Panc1 (cell line): ENCODE measurements at regions not wholly inside any gene's neighbourhood (a gene's known extent, or its start where the extent isn't known, plus 50 kb on each side); places are given as distances from the start of the nearest gene placed in this dataset.

Experiments used
- ATAC-seq: fragments of 200-7000 bp; cut with Tn5 transposase; 2 replicates; pipeline ENCODE4 v1.9.1; 2020; ENCODE audit warnings: mild to moderate bottlenecking, moderate library complexity
- BruUV-seq: library from RNA; stranded (reverse); fragments of 400-500 nt; replicated peaks from 2 replicates; lab custom pipeline; 2021; lab: Mats Ljungman, UMichigan
- CTCF ChIA-PET: fragments of 300-600 bp; sonication (Branson Sonifier 250); formaldehyde crosslinking; loops from one replicate; lab custom pipeline; 2022; ENCODE audit warnings: antibody characterized with exemption; lab: Charles Lee
- POLR2A ChIA-PET: fragments of 300-600 bp; sonication (Branson Sonifier 250); formaldehyde crosslinking; loops from one replicate; lab custom pipeline; 2022; ENCODE audit warnings: antibody characterized with exemption; lab: Charles Lee
- DNase-seq: peaks from one replicate; pipeline ENCODE4 v3.0.0-alpha.2; 2010; ENCODE audit warnings: low read depth, low spot score
- H3K27ac ChIP-seq: 2 replicates; pipeline ENCODE4 v1.5.1; 2011; ENCODE audit warnings: mild to moderate bottlenecking, low read length, inconsistent platforms
- H3K27me3 ChIP-seq: fragments of 200-500 bp; sonication (Bioruptor generic); 2 replicates; pipeline ENCODE4 v1.6.0; 2014; ENCODE audit warnings: low read length, inconsistent platforms; ENCODE audit not compliant: control insufficient read depth, insufficient read depth
- H3K36me3 ChIP-seq: fragments of 200-500 bp; sonication (Bioruptor generic); 2 replicates; pipeline ENCODE4 v1.5.1; 2014; ENCODE audit warnings: inconsistent platforms, mild to moderate bottlenecking, low read length, moderate library complexity; ENCODE audit not compliant: control insufficient read depth, insufficient read depth
- H3K4me1 ChIP-seq: 2 replicates; pipeline ENCODE4 v1.5.1; 2011; ENCODE audit warnings: inconsistent platforms, mild to moderate bottlenecking, low read length, moderate library complexity; ENCODE audit not compliant: control insufficient read depth, insufficient read depth
- H3K4me3 ChIP-seq, 2 experiments: 2 replicates each; pipeline ENCODE4 v1.5.1; 2011 to 2012; ENCODE audit warnings: low read depth in 2 of 2, low read length in 2 of 2, mild to moderate bottlenecking in 2 of 2, inconsistent platforms in 1 of 2, moderate library complexity in 1 of 2
- H3K9me3 ChIP-seq: fragments of 200-500 bp; sonication (Bioruptor generic); 2 replicates; pipeline ENCODE4 v1.5.1; 2014; ENCODE audit warnings: low read depth, mild to moderate bottlenecking, inconsistent platforms, low read length, moderate library complexity; ENCODE audit not compliant: control insufficient read depth, insufficient read depth
- SIN3A ChIP-seq: IDR thresholded peaks from 2 replicates; pipeline ENCODE4 v1.6.1; 2012; ENCODE audit warnings: low read depth, mild to moderate bottlenecking, low read length, moderate library complexity, borderline replicate concordance; ENCODE audit not compliant: insufficient read depth
- TCF7L2 ChIP-seq: IDR thresholded peaks from 2 replicates; pipeline ENCODE4 v1.6.1; 2011; ENCODE audit warnings: mild to moderate bottlenecking, low read depth, low read length, inconsistent platforms
- in situ Hi-C: cut with HindIII; loops from 2 replicates; pipeline ENCODE4 v1.10.0; 2016; ENCODE audit warnings: low sequenced_read_pairs, low pct_unique_long_range_greater_than_20kb
- intact Hi-C: fragments of 100-400 bp; cut with micrococcal nuclease; formaldehyde crosslinking; loops from one replicate; pipeline ENCODE4 v1.10.0; 2022; ENCODE audit not compliant: unreplicated experiment
- TF ChIP-seq, protein P1 (sequence below): fragments of 450-650 bp; IDR thresholded peaks from 2 replicates; pipeline ENCODE4 v1.5.1; 2017; ENCODE audit warnings: mild to moderate bottlenecking
- TF ChIP-seq, protein P2 (sequence below), 2 experiments: IDR thresholded peaks; 2 replicates each; pipeline ENCODE4 v1.6.1; 2011 to 2012; ENCODE audit warnings: low read depth in 2 of 2, control low read depth in 1 of 2, low read length in 1 of 2, mild to moderate bottlenecking in 1 of 2, moderate library complexity in 1 of 2; ENCODE audit not compliant: insufficient read depth in 1 of 2

DNA sequence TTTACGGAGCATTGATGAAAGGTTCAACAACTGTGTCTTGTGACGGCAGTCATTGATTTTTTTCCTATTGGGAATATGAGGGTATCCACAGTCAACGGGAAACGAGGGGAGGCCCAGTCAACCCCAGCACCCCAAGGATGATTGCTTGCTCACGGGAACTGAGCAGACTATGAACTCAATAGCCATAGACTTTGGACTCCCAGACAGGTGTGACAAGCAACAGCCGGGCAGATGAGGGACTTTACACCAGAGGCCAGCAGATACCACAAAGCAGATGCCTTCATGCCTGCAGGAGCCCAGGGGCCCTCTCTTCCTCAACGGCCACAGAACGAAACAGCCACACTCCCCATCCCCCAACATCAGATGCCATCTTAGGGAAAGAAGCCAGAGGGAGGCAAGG is 80.3 kb upstream of the FLT1 start:
- no TSS peak for BruUV-seq
- H3K27ac ChIP-seq: no peak overlapping the region
- POLR2A ChIA-PET: no interaction called here
- CTCF ChIA-PET: no interaction called here
- intact Hi-C loops: no loop called here
- ATAC-seq (no peak), DNase-seq (no peak)
- H3K27me3 ChIP-seq: no peaks in the 10 kb centered on the region
- no peaks in the 10 kb centered on the region for H3K4me1 ChIP-seq
- no peaks in the 10 kb centered on the region for H3K36me3 ChIP-seq
- TF ChIP-seq SIN3A: no peak
- TF ChIP-seq TCF7L2: no peak
- TF ChIP-seq, protein P1, sequence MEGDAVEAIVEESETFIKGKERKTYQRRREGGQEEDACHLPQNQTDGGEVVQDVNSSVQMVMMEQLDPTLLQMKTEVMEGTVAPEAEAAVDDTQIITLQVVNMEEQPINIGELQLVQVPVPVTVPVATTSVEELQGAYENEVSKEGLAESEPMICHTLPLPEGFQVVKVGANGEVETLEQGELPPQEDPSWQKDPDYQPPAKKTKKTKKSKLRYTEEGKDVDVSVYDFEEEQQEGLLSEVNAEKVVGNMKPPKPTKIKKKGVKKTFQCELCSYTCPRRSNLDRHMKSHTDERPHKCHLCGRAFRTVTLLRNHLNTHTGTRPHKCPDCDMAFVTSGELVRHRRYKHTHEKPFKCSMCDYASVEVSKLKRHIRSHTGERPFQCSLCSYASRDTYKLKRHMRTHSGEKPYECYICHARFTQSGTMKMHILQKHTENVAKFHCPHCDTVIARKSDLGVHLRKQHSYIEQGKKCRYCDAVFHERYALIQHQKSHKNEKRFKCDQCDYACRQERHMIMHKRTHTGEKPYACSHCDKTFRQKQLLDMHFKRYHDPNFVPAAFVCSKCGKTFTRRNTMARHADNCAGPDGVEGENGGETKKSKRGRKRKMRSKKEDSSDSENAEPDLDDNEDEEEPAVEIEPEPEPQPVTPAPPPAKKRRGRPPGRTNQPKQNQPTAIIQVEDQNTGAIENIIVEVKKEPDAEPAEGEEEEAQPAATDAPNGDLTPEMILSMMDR: no peak
- no peak overlapping the region for H3K4me3 ChIP-seq
- H3K9me3 ChIP-seq: no peaks in the 10 kb centered on the region
- in situ Hi-C loops: no loop called here

DNA sequence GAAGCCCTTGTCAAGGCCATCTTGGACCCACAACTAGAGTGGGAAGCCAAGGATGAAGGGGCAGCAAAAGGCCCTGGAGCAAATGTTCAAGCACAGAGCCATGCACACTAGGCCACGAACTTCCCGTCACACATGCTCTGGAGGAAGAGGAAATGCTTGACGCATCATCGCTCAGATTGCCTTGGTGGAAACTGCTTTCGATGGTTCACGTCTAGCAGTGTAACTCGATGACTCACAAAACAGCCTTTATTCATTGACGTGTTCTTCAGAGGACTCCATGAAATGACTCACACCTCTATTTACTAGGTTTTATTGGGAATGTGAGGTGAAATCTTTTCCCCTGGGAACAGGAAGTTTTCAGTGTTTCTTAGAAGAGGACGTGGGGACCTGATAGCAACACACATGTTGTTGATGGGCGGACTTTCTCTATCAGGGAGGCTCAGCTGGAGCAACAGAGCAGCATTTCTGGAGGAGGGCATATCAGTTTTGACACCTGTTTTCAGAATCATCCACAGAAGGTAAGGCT is 79.8 kb upstream of the FLT1 start:
- ChIA-PET CTCF (no interaction called here), POLR2A (no interaction called here)
- TF ChIP-seq, protein P2, sequence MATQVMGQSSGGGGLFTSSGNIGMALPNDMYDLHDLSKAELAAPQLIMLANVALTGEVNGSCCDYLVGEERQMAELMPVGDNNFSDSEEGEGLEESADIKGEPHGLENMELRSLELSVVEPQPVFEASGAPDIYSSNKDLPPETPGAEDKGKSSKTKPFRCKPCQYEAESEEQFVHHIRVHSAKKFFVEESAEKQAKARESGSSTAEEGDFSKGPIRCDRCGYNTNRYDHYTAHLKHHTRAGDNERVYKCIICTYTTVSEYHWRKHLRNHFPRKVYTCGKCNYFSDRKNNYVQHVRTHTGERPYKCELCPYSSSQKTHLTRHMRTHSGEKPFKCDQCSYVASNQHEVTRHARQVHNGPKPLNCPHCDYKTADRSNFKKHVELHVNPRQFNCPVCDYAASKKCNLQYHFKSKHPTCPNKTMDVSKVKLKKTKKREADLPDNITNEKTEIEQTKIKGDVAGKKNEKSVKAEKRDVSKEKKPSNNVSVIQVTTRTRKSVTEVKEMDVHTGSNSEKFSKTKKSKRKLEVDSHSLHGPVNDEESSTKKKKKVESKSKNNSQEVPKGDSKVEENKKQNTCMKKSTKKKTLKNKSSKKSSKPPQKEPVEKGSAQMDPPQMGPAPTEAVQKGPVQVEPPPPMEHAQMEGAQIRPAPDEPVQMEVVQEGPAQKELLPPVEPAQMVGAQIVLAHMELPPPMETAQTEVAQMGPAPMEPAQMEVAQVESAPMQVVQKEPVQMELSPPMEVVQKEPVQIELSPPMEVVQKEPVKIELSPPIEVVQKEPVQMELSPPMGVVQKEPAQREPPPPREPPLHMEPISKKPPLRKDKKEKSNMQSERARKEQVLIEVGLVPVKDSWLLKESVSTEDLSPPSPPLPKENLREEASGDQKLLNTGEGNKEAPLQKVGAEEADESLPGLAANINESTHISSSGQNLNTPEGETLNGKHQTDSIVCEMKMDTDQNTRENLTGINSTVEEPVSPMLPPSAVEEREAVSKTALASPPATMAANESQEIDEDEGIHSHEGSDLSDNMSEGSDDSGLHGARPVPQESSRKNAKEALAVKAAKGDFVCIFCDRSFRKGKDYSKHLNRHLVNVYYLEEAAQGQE (IDR thresholded peaks at IDR 0.05; ENCODE audit: insufficient read depth in 1 of 2, low read depth in 2 of 2, low read length in 1 of 2): no peak
- TF ChIP-seq, protein P1: no peak
- intact Hi-C loops: no loop called here
- ATAC-seq: no peak
- Histone ChIP-seq H3K4me3 (no peak overlapping the region), H3K27me3 (no peaks in the 10 kb centered on the region), H3K9me3 (no peaks in the 10 kb centered on the region), H3K36me3 (no peaks in the 10 kb centered on the region), H3K4me1 (no peaks in the 10 kb centered on the region), H3K27ac (no peak overlapping the region)
- DNase-seq: no peak
- no TSS peak for BruUV-seq
- in situ Hi-C loops: no loop called here
